ENCODE measurements at regions not wholly inside any gene's neighbourhood (a gene's known extent, or its start where the extent isn't known, plus 50 kb on each side); places are given as distances from the start of the nearest gene placed in this dataset.
A peak's percentile ranks its signal among the peaks of the same experiment; 100 is the strongest.
"Not testable (repeated sequence)": the region's sequence is repeated elsewhere in the genome, so short reads cannot be mapped to it uniquely, and the experiment has no call there.

GRCh38 chr9:134571326-134571931 is 70.2 kb upstream of the COL5A1 start:
- FAIRE-seq = no peak
- no peak for TF ChIP-seq CTCF (IDR thresholded peaks at IDR 0.05)
- H3K27ac ChIP-seq = no peak overlapping the region
- 54 to 55% methylated on average over 12 of the region's 12 CpGs for WGBS, 2 donors
- ATAC-seq = no peak
- no peaks in the 10 kb centered on the region for H3K4me1 ChIP-seq
- intact Hi-C loops (cut with DNase I) = no loop called here
- peak in 2 of 6 donors; percentile 5 to 35 for DNase-seq
- no peaks in the 10 kb centered on the region for H3K36me3 ChIP-seq
- no peak overlapping the region for H3K4me3 ChIP-seq
- H3K27me3 ChIP-seq = no peaks in the 10 kb centered on the region
- H3K9me3 ChIP-seq = no peaks in the 10 kb centered on the region

GRCh38 chr9:134571946-134572917 is 69.4 kb upstream of the COL5A1 start:
- FAIRE-seq (no peak), DNase-seq (peak in 3 of 6 donors; percentile 7 to 36 (median 8)), ATAC-seq (no peak)
- Histone ChIP-seq H3K36me3 (no peaks in the 10 kb centered on the region), H3K9me3 (no peaks in the 10 kb centered on the region), H3K27ac (no peak overlapping the region), H3K4me3 (no peak overlapping the region), H3K27me3 (no peaks in the 10 kb centered on the region), H3K4me1 (no peaks in the 10 kb centered on the region)
- 66 to 68% methylated on average over 17 to 18 of the region's 18 CpGs for WGBS, 2 donors
- TF ChIP-seq CTCF (IDR thresholded peaks at IDR 0.05) = no peak
- intact Hi-C loops (cut with DNase I) = no loop called here

DNA sequence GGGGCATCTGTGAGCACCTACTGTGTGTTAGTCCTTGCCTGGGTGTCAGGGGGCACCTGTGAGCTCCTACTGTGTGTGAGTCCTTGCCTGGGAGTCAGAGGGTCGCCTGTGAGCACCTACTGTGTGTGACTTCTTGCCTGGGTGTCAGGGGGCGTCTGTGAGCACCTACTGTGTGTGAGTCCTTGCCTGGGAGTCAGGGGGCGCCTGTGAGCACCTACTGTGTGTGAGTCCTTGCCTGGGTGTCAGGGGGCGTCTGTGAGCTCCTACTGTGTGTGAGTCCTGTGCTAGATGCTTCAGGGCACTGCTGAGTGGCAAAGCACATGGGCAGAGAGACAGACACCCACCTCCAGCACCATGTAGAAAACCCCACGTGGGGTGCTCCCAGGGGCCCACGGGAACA is 66.9 kb upstream of the COL5A1 start:
- WGBS, 2 donors = 36 to 49% methylated on average over 6 of the region's 6 CpGs
- FAIRE-seq = not testable (repeated sequence)

GRCh38 chr9:134575103-134575900 is 66.3 kb upstream of the COL5A1 start:
- Histone ChIP-seq H3K27ac (no peak overlapping the region), H3K4me1 (no peaks in the 10 kb centered on the region), H3K4me3 (no peak overlapping the region), H3K36me3 (no peaks in the 10 kb centered on the region), H3K27me3 (peaks cover 0 to 7% (median 0%) of the 10 kb centered on the region in 4 donors), H3K9me3 (no peaks in the 10 kb centered on the region)
- peak in 2 of 6 donors; percentile 4 to 16 for DNase-seq
- no peak for FAIRE-seq
- TF ChIP-seq CTCF (IDR thresholded peaks at IDR 0.05) = no peak
- ATAC-seq = no peak
- 52 to 61% methylated on average over 14 of the region's 14 CpGs for WGBS, 2 donors
- intact Hi-C loops (cut with DNase I) = no loop called here

More for the DNA sequence above, 66.9 kb upstream of the COL5A1 start:
- ATAC-seq; DNase-seq; H3K36me3 ChIP-seq; H3K27me3 ChIP-seq; H3K9me3 ChIP-seq; H3K4me1 ChIP-seq; H3K27ac ChIP-seq; H3K4me3 ChIP-seq; intact Hi-C loops (cut with DNase I): not testable (repeated sequence)

DNA sequence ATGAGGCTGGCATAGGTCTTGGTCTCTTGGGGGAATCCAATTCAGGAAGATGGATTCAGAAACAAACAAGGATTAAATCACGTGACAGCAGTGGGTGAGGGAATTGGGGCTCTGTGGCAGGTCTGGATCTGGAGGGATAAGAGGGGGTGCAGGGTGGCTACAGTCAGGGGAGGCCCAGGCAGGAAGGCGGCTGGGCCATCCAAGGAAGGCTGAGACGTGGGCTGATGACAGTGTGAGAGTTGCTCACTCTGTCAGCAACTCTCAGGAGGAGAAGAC is 65.8 kb upstream of the COL5A1 start:
- WGBS, 2 donors = 41 to 65% methylated on average over 3 of the region's 3 CpGs
- intact Hi-C loops (cut with DNase I) = no loop called here
- Histone ChIP-seq H3K36me3 (no peaks in the 10 kb centered on the region), H3K27ac (no peak overlapping the region), H3K4me3 (no peak overlapping the region), H3K9me3 (no peaks in the 10 kb centered on the region), H3K4me1 (no peaks in the 10 kb centered on the region), H3K27me3 (peaks cover 0 to 7% (median 0%) of the 10 kb centered on the region in 4 donors)
- DNase-seq (no peak), FAIRE-seq (no peak), ATAC-seq (no peak)
- no peak for TF ChIP-seq CTCF (IDR thresholded peaks at IDR 0.05)

All from pancreas (tissue), 10 donors.